SH-SY5Y (cell line): ENCODE measurements at regions not wholly inside any gene's neighbourhood (a gene's known extent, or its start where the extent isn't known, plus 50 kb on each side); places are given as distances from the start of the nearest gene placed in this dataset.

Experiments
- GATA2 ChIP-seq: IDR thresholded peaks from 2 replicates; pipeline ENCODE4 v1.6.1; 2011; ENCODE audit warnings: mild to moderate bottlenecking, low read depth, low read length
- GATA3 ChIP-seq: IDR thresholded peaks from 2 replicates; pipeline ENCODE4 v1.6.1; 2011; ENCODE audit warnings: low read depth, mild to moderate bottlenecking, low read length, moderate library complexity

DNA sequence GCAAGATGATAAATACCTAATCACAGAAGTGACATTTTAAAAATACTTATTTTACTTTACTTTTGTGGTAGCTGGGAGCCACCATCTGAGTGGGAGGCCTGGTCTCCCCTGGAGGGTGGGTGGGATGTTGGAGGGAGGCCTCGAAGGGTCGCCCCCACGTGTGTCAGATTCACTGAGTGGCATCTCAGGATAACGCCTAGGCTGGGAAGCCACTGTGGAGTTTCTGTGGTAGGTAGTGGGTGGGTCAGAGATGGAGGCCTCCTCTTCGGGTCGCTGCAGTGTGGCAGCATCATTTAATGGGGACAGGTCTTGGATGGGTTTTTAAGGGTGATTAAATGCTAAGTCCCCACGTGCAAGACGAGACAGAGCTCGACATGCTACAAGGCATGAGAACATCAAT is 1154.8 kb upstream of the CDH18 start:
- TF ChIP-seq GATA2 (no peak), GATA3 (no peak)
